HL-60/S4 treated with phorbol 12-myristate 13-acetate at 8.2 ng/mL for 4 days and 3 days (cell line): ENCODE measurements at regions not wholly inside any gene's neighbourhood (a gene's known extent, or its start where the extent isn't known, plus 50 kb on each side); places are given as distances from the start of the nearest gene placed in this dataset.
"Not testable (repeated sequence)": the region's sequence is repeated elsewhere in the genome, so short reads cannot be mapped to it uniquely, and the experiment has no call there.

Experiments
- in situ Hi-C: fragments of 300-500 bp; cut with MboI; formaldehyde crosslinking; loops from 2 replicates; pipeline ENCODE4 v1.15.0; 2022; ENCODE audit warnings: low sequenced_read_pairs

- in situ Hi-C loops = loop anchor here (25.0 kb wide), 1 partner anchor 365 kb away; the partner anchor contains the start of gene C4orf36
Observed at GRCh38 chr4:86522349-86522748, 71.8 kb upstream of the PTPN13 start.

DNA sequence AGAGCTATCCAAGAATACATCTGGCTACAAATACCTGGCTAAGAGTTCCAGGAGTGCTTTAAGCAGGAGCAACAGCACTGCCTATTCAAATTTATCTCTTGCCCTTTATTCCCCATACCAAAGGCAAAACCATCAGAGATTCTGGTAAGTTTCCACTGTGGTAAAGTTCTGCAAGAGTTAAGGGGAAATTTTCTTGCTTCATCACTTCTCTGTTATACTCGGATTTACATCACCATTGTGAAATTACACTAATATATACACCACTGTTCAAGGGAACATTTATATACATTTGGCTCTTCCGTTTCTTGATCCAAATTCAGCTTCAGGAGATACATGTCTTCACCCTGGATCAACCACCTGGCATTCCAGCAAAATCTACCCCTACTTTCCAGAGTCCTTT, 70.8 kb upstream of the PTPN13 start:
- in situ Hi-C loops = loop anchor here (25.0 kb wide), 1 partner anchor 364 kb away; the partner anchor contains the start of gene C4orf36

- in situ Hi-C loops = not testable (repeated sequence)
Observed at GRCh38 chr4:86527713-86528112, 66.4 kb upstream of the PTPN13 start.

DNA sequence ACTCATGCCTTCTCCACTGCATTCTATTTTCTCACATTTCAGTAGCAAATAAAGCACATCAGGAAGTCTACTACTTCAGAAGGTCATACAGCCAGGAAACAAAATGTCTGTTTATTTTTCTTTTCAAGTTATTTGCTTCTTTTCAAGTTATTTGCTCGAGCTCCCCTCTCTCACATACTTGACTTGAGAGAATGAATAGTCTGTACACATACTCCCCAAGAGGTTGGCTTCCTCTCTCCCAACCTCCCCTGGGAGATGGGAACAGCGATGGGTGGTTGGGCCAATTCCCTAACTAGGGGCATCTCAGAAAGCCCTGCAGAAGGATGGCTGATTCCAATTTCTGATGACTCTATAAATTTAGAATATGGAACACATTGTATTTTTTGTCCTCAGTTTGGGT, 64.7 kb upstream of the PTPN13 start:
- in situ Hi-C loops = no loop called here

- in situ Hi-C loops = no loop called here
Observed at GRCh38 chr4:86530183-86530582, 63.9 kb upstream of the PTPN13 start.

- in situ Hi-C loops = no loop called here
Observed at GRCh38 chr4:86531440-86531839, 62.7 kb upstream of the PTPN13 start.

- in situ Hi-C loops = no loop called here
Observed at GRCh38 chr4:86532851-86533250, 61.3 kb upstream of the PTPN13 start.

- in situ Hi-C loops = no loop called here
Observed at GRCh38 chr4:86536151-86536550, 58.0 kb upstream of the PTPN13 start.

GRCh38 chr4:86542319-86543027, 51.6 kb upstream of the PTPN13 start:
- in situ Hi-C loops = no loop called here

DNA sequence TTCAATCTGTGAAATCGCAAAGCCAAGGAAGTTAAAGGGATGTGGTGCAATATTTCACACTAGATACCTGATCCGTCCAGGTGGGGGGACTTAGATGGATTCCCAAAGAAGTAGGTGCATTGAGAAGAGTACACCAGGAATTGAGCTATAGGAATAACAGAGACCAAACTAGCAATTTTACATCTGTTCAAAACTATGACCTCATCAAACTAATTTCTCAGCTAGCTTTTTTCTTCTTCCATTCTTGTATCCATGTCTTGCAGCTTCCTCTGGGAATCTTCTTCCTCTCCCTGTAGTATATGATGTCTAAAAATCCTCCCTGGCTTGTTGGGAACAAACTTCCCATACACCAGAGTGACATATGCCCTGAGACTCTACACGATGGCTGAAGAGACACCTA, 51.0 kb upstream of the PTPN13 start:
- in situ Hi-C loops = no loop called here

GRCh38 chr4:86543560-86544309, 50.4 kb upstream of the PTPN13 start:
- in situ Hi-C loops = no loop called here

DNA sequence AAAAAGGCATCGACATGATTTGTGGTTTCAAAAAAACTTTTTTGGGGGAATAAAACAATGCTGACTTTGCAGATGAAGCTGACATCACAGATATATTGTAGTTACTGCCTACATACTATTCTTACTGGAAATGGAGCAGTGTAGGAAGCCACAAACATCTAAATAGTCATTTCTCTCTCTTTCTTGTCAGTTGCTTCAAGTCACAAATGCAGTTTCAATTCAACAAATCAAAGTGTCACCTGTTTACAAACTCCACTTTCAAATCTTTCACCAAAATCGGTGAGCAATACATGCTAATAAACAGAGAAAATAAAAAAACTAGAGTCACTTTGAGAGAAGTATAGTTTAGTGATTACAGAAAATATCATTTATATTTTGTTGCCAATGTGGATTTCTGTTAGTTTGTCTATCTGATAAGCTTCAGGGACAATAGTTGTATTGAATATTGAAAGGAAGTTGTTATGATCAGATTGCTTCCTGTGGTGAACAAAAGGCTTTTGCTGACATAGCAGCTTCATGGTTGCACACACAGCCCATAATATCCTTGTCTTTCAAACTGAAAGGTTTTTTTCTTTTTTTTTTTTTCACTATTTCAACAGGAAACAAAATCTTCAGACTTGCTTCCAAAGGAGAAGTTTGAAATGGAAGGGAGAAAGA, 49.7 kb upstream of the PTPN13 start:
- in situ Hi-C loops = no loop called here
